ENCODE measurements at regions not wholly inside any gene's neighbourhood (a gene's known extent, or its start where the extent isn't known, plus 50 kb on each side); places are given as distances from the start of the nearest gene placed in this dataset.
A peak's percentile ranks its signal among the peaks of the same experiment; 100 is the strongest.

GRCh38 chr5:96337048-96337781 is 95.8 kb downstream of the PCSK1 start:
- Mint-ChIP-seq H3K27ac (no peak overlapping the region), H3K36me3 (ENCODE audit: low read depth) (no peaks in the 10 kb centered on the region), H3K27me3 (peaks cover 8% of the 10 kb centered on the region), H3K4me1 (no peaks in the 10 kb centered on the region), H3K4me3 (no peak overlapping the region), H3K9me3 (no peaks in the 10 kb centered on the region)
- intact Hi-C loops (cut with micrococcal nuclease), result no loop called here
- no peak for TF ChIP-seq CTCF (IDR thresholded peaks at IDR 0.05)
- ChIA-PET POLR2A (interaction anchor here (0.5 to 0.6 kb wide), 2 partner anchors 10 to 468 kb away, joined by 5 to 11 read pairs; no protein-coding TSS in a partner anchor), CTCF (interaction anchor here (0.6 to 6.0 kb wide), 12 partner anchors 9 to 640 kb away, joined by 3 to 96 read pairs (median 9); partner anchors contain the start of gene ELL2)
- no peak for ATAC-seq (ENCODE audit: low read depth)
- DNase-seq, result no peak

GRCh38 chr5:96336351-96336985 is 96.6 kb downstream of the PCSK1 start:
- H3K36me3 Mint-ChIP-seq (ENCODE audit: low read depth), result no peaks in the 10 kb centered on the region
- H3K9me3 Mint-ChIP-seq, result no peaks in the 10 kb centered on the region
- no peaks in the 10 kb centered on the region for H3K4me1 Mint-ChIP-seq
- CTCF ChIA-PET, result interaction anchor here (0.6 to 6.0 kb wide), 21 partner anchors 9 to 672 kb away, joined by 3 to 96 read pairs (median 6); partner anchors contain the start of gene ELL2
- intact Hi-C loops (cut with micrococcal nuclease), result loop anchor here (1.0 kb wide), 5 partner anchors 375 to 692 kb away; partner anchors contain the start of gene ELL2
- ATAC-seq (ENCODE audit: low read depth) (peak; percentile 91), DNase-seq (no peak)
- peak; percentile 23 for TF ChIP-seq CTCF (IDR thresholded peaks at IDR 0.05)
- H3K27me3 Mint-ChIP-seq, result peaks cover 6% of the 10 kb centered on the region
- no peak overlapping the region for H3K4me3 Mint-ChIP-seq
- H3K27ac Mint-ChIP-seq, result no peak overlapping the region
- POLR2A ChIA-PET, result interaction anchor here (1.0 kb wide), 1 partner anchor 477 kb away, joined by 3 read pairs; no protein-coding TSS in a partner anchor

GRCh38 chr5:96335873-96336272 is 97.2 kb downstream of the PCSK1 start:
- TF ChIP-seq CTCF (IDR thresholded peaks at IDR 0.05), result no peak
- Mint-ChIP-seq H3K36me3 (ENCODE audit: low read depth) (no peaks in the 10 kb centered on the region), H3K4me1 (peaks cover under 1% of the 10 kb centered on the region), H3K4me3 (no peak overlapping the region), H3K27me3 (peaks cover 6% of the 10 kb centered on the region), H3K9me3 (no peaks in the 10 kb centered on the region), H3K27ac (no peak overlapping the region)
- CTCF ChIA-PET, result interaction anchor here (0.8 to 6.0 kb wide), 18 partner anchors 10 to 672 kb away, joined by 3 to 96 read pairs (median 6); partner anchors contain the start of gene ELL2
- POLR2A ChIA-PET, result interaction anchor here (1.0 kb wide), 1 partner anchor 477 kb away, joined by 3 read pairs; no protein-coding TSS in a partner anchor
- ATAC-seq (ENCODE audit: low read depth) (no peak), DNase-seq (no peak)
- intact Hi-C loops (cut with micrococcal nuclease), result loop anchor here (1.0 kb wide), 5 partner anchors 375 to 692 kb away; partner anchors contain the start of gene ELL2

GRCh38 chr5:96333391-96333790 is 99.7 kb downstream of the PCSK1 start:
- POLR2A ChIA-PET, result no interaction called here
- no peak for ATAC-seq (ENCODE audit: low read depth)
- no peaks in the 10 kb centered on the region for H3K9me3 Mint-ChIP-seq
- no peaks in the 10 kb centered on the region for H3K36me3 Mint-ChIP-seq (ENCODE audit: low read depth)
- no peak for DNase-seq
- CTCF ChIA-PET, result interaction anchor here (6.0 kb wide), 1 partner anchor 474 kb away, joined by 96 read pairs; no protein-coding TSS in a partner anchor
- peaks cover 6% of the 10 kb centered on the region for H3K4me1 Mint-ChIP-seq
- H3K4me3 Mint-ChIP-seq, result no peak overlapping the region
- intact Hi-C loops (cut with micrococcal nuclease), result no loop called here
- H3K27me3 Mint-ChIP-seq, result peaks cover 6% of the 10 kb centered on the region
- no peak overlapping the region for H3K27ac Mint-ChIP-seq
- TF ChIP-seq CTCF (IDR thresholded peaks at IDR 0.05), result no peak
